ENCODE measurements at regions not wholly inside any gene's neighbourhood (a gene's known extent, or its start where the extent isn't known, plus 50 kb on each side); places are given as distances from the start of the nearest gene placed in this dataset.
A peak's percentile ranks its signal among the peaks of the same experiment; 100 is the strongest.

- ATAC-seq (ENCODE audit: low read depth) (peak; percentile 72), DNase-seq (no peak)
- intact Hi-C loops (cut with micrococcal nuclease) = no loop called here
- Mint-ChIP-seq H3K9me3 (no peaks in the 10 kb centered on the region), H3K4me1 (peaks cover 21% of the 10 kb centered on the region), H3K36me3 (ENCODE audit: low read depth) (no peaks in the 10 kb centered on the region), H3K27ac (peak overlapping the region; percentile 50), H3K4me3 (no peak overlapping the region), H3K27me3 (no peaks in the 10 kb centered on the region)
- ChIA-PET POLR2A (interaction anchor here (1.2 kb wide), 1 partner anchor 82 kb away, joined by 3 read pairs; no protein-coding TSS in a partner anchor), CTCF (no interaction called here)
- no peak for TF ChIP-seq CTCF (IDR thresholded peaks at IDR 0.05)
Measured at GRCh38 chr1:79629414-79629813, 622.9 kb upstream of the ADGRL4 start.

- no peak for TF ChIP-seq CTCF (IDR thresholded peaks at IDR 0.05)
- Mint-ChIP-seq H3K27ac (no peak overlapping the region), H3K27me3 (no peaks in the 10 kb centered on the region), H3K36me3 (ENCODE audit: low read depth) (no peaks in the 10 kb centered on the region), H3K4me1 (no peaks in the 10 kb centered on the region), H3K9me3 (peaks cover 6% of the 10 kb centered on the region), H3K4me3 (no peak overlapping the region)
- ATAC-seq (ENCODE audit: low read depth) = no peak
- intact Hi-C loops (cut with micrococcal nuclease) = no loop called here
- POLR2A ChIA-PET = no interaction called here
- no peak for DNase-seq
- CTCF ChIA-PET = no interaction called here
Measured at GRCh38 chr1:79617777-79618176, 611.2 kb upstream of the ADGRL4 start.

GRCh38 chr1:79614762-79615161 lies 608.2 kb upstream of the ADGRL4 start:
- no peak for TF ChIP-seq CTCF (IDR thresholded peaks at IDR 0.05)
- no peaks in the 10 kb centered on the region for H3K4me1 Mint-ChIP-seq
- no peak overlapping the region for H3K4me3 Mint-ChIP-seq
- H3K27me3 Mint-ChIP-seq = no peaks in the 10 kb centered on the region
- H3K27ac Mint-ChIP-seq = no peak overlapping the region
- DNase-seq (no peak), ATAC-seq (ENCODE audit: low read depth) (no peak)
- H3K9me3 Mint-ChIP-seq = peaks cover 6% of the 10 kb centered on the region
- POLR2A ChIA-PET = no interaction called here
- H3K36me3 Mint-ChIP-seq (ENCODE audit: low read depth) = no peaks in the 10 kb centered on the region
- CTCF ChIA-PET = no interaction called here
- intact Hi-C loops (cut with micrococcal nuclease) = no loop called here

- ChIA-PET POLR2A (no interaction called here), CTCF (no interaction called here)
- Mint-ChIP-seq H3K27ac (no peak overlapping the region), H3K27me3 (no peaks in the 10 kb centered on the region), H3K36me3 (ENCODE audit: low read depth) (no peaks in the 10 kb centered on the region), H3K9me3 (peaks cover 6% of the 10 kb centered on the region), H3K4me1 (no peaks in the 10 kb centered on the region), H3K4me3 (no peak overlapping the region)
- TF ChIP-seq CTCF (IDR thresholded peaks at IDR 0.05) = no peak
- no peak for DNase-seq
- no peak for ATAC-seq (ENCODE audit: low read depth)
- intact Hi-C loops (cut with micrococcal nuclease) = no loop called here
Measured at GRCh38 chr1:79614106-79614505, 607.6 kb upstream of the ADGRL4 start.

GRCh38 chr1:79613046-79613445 lies 606.5 kb upstream of the ADGRL4 start:
- ATAC-seq (ENCODE audit: low read depth) = no peak

More at GRCh38 chr1:79613046-79613445, 606.5 kb upstream of the ADGRL4 start:
- Mint-ChIP-seq H3K27ac (no peak overlapping the region), H3K27me3 (no peaks in the 10 kb centered on the region), H3K4me3 (no peak overlapping the region), H3K4me1 (no peaks in the 10 kb centered on the region), H3K36me3 (ENCODE audit: low read depth) (no peaks in the 10 kb centered on the region), H3K9me3 (peaks cover 3% of the 10 kb centered on the region)
- no peak for TF ChIP-seq CTCF (IDR thresholded peaks at IDR 0.05)
- intact Hi-C loops (cut with micrococcal nuclease) = no loop called here
- DNase-seq = no peak
- CTCF ChIA-PET = no interaction called here
- POLR2A ChIA-PET = interaction anchor here (0.7 kb wide), 1 partner anchor 130 kb away, joined by 9 read pairs; no protein-coding TSS in a partner anchor
